ENCODE measurements at regions not wholly inside any gene's neighbourhood (a gene's known extent, or its start where the extent isn't known, plus 50 kb on each side); places are given as distances from the start of the nearest gene placed in this dataset.

- DNase-seq (ENCODE audit: low read depth): no peak
Measured at GRCh38 chr5:73374520-73375190, 73.9 kb downstream of the FOXD1 start.

GRCh38 chr5:73373814-73374510, 74.6 kb downstream of the FOXD1 start:
- DNase-seq (ENCODE audit: low read depth): no peak

- no peak for DNase-seq (ENCODE audit: low read depth)
Measured at GRCh38 chr5:73370640-73371583, 77.7 kb downstream of the FOXD1 start.

GRCh38 chr5:73370095-73370494, 78.5 kb downstream of the FOXD1 start:
- DNase-seq (ENCODE audit: low read depth): no peak

- no peak for DNase-seq (ENCODE audit: low read depth)
Measured at GRCh38 chr5:73369278-73369677, 79.3 kb downstream of the FOXD1 start.

- DNase-seq (ENCODE audit: low read depth): no peak
Measured at GRCh38 chr5:73367650-73368049, 80.9 kb downstream of the FOXD1 start.

- no peak for DNase-seq (ENCODE audit: low read depth)
Measured at GRCh38 chr5:73365990-73366667, 82.4 kb downstream of the FOXD1 start.

GRCh38 chr5:73365301-73365853, 83.2 kb downstream of the FOXD1 start:
- DNase-seq (ENCODE audit: low read depth): no peak

- DNase-seq (ENCODE audit: low read depth): no peak
Measured at GRCh38 chr5:73363911-73364730, 84.5 kb downstream of the FOXD1 start.

- no peak for DNase-seq (ENCODE audit: low read depth)
Measured at GRCh38 chr5:73359395-73359794, 89.2 kb downstream of the FOXD1 start.

GRCh38 chr5:73358366-73358765, 90.2 kb downstream of the FOXD1 start:
- DNase-seq (ENCODE audit: low read depth): no peak

- no peak for DNase-seq (ENCODE audit: low read depth)
Measured at GRCh38 chr5:73357576-73357975, 91.0 kb downstream of the FOXD1 start.

- no peak for DNase-seq (ENCODE audit: low read depth)
Measured at GRCh38 chr5:73355108-73355507, 93.5 kb downstream of the FOXD1 start.

- no peak for DNase-seq (ENCODE audit: low read depth)
Measured at GRCh38 chr5:73354406-73354805, 94.2 kb downstream of the FOXD1 start.

GRCh38 chr5:73352649-73353230, 95.8 kb downstream of the FOXD1 start:
- no peak for DNase-seq (ENCODE audit: low read depth)

- no peak for DNase-seq (ENCODE audit: low read depth)
Measured at GRCh38 chr5:73352243-73352642, 96.3 kb downstream of the FOXD1 start.

GRCh38 chr5:73351593-73351992, 97.0 kb downstream of the FOXD1 start:
- DNase-seq (ENCODE audit: low read depth): no peak

- no peak for DNase-seq (ENCODE audit: low read depth)
Measured at GRCh38 chr5:73346878-73347408, 101.6 kb downstream of the FOXD1 start.

GRCh38 chr5:73344835-73345234, 103.7 kb downstream of the FOXD1 start:
- no peak for DNase-seq (ENCODE audit: low read depth)

- no peak for DNase-seq (ENCODE audit: low read depth)
Measured at GRCh38 chr5:73339711-73340110, 108.9 kb downstream of the FOXD1 start.
